GM21619 (cell line): ENCODE measurements at regions not wholly inside any gene's neighbourhood (a gene's known extent, or its start where the extent isn't known, plus 50 kb on each side); places are given as distances from the start of the nearest gene placed in this dataset.
"Not testable (repeated sequence)": the region's sequence is repeated elsewhere in the genome, so short reads cannot be mapped to it uniquely, and the experiment has no call there.

Source experiments
- ATAC-seq: cut with Tn5 transposase; IDR thresholded peaks from one replicate; pipeline ENCODE4 v1.9.1; 2021; ENCODE audit not compliant: unreplicated experiment

GRCh38 chr14:22266142-22266442 is 322.9 kb downstream of the DAD1 start:
- ATAC-seq: no peak

DNA sequence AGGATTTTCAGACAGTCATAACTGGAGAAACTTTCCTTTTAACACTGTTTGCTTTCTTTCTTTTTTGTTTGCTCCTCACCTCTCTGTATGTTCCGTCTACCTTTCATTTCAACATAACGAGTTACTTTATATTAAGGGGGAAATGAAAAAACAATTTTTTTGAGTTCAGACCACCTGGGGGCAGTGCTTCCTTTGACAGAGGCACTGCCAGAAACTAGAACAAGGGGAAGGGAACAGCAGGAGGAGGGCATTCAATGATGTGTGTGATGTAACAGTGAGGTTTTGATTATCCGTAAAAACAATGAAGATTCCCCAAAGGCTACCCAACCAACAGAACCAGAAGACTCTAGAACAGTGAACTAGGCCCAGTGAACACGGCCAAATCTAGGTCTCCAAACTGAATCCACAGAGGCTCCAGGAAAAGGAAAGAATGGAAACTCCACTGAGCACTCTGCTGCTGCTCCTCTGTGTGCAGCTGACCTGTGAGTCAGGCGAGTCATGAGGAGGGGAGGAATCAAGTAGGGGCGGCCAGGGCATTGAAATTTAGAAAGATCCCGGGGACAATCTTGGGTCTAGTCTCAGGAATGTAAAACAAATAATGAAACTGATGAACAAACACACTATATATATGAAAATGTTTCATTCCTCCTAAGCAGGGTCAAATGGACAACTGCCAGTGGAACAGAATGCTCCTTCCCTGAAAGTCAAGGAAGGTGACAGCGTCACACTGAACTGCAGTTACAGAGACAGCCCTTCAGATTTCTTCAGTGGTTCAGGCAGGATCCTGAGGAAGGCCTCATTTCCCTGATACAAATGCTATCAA is 323.5 kb downstream of the DAD1 start:
- ATAC-seq: no peak

- no peak for ATAC-seq
Observed at GRCh38 chr14:22264759-22265158, 324.3 kb downstream of the DAD1 start.

DNA sequence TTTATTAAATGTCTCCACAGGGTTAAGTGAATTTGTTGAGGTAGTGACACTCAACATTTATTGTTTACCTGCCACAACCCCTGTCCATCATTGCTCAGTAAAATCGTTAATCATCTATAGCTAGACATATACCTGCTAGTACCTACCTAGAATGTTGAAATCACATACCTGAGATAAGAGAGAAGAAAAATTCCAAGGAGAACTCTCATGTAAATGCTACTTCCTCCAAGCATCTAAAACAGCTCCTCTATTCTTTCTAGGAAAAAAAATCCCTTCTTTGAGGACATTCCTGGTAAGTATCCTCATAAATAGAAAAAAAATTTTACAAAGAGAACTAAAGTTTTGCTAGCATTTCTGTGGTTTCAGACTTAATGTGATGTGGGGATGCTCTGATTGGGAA is 325.1 kb downstream of the DAD1 start:
- ATAC-seq: no peak

- no peak for ATAC-seq
Observed at GRCh38 chr14:22262881-22263280, 326.1 kb downstream of the DAD1 start.

- ATAC-seq: no peak
Observed at GRCh38 chr14:22255017-22255950, 333.7 kb downstream of the DAD1 start.

- ATAC-seq: no peak
Observed at GRCh38 chr14:22252686-22253085, 336.3 kb downstream of the DAD1 start.

DNA sequence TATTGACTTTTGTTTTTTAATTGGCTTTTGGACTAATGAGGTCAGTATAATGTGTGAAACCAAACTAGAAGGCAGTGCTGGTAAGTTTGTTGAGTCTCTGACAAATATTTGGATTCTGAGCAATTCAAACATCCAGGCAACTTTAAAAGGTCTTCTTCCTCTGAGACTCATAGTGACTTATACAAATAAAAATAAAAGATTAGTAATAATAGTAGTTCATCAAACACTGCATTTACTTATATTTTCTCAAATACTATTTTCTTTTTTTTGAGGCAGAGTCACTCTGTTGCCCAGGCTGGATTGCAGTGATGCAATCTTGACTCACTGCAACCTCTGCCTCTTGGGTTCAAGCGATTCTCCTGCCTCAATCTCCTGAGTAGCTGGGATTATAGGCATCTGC is 337.9 kb downstream of the DAD1 start:
- no peak for ATAC-seq

DNA sequence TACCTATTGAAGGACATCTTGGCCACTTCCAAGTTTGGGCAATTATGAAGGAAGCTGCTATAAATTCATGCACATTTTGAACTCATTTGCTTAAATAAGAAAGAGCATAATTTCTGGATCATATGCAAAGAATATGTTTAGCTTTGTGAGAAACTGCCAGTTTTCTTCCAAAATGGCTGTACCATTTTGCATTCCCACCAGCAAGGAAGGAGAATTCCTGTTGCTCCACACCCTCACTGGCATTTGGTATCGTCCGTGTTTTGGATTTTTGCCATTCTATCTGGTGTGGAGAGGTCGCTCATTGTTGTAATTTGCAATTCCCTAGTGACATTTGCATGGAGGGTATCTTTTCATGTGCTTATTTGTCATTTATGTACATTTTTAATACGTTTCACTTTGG is 339.3 kb downstream of the DAD1 start:
- no peak for ATAC-seq

DNA sequence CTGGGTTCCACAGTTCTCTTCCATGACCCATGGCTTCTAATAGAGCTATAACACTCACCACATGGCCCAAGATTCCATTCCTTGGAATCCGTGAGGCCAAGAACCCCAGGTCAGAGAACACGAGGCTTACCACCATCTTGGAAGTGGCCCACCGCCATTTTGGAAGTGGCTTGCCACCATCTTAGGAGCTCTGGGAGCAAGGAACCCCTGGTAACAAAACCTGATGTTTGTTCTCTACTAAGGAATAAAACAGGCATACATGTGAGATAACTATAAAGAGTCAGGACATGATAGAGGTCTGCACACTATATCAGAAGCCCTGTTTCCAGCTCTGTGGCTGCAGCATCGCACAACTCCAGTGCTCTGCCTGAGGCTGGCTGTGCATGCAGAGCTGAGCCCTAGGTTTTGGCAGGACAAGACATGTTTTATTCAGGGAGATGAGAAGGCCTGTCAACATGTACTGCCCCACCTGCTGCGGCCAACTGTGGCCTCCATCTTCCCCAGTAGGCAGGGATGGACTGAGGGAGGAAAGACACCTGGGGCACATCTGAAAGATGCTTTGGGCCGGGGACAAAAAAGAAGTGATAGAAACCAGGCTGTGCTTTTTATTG is 344.9 kb downstream of the DAD1 start:
- no peak for ATAC-seq

DNA sequence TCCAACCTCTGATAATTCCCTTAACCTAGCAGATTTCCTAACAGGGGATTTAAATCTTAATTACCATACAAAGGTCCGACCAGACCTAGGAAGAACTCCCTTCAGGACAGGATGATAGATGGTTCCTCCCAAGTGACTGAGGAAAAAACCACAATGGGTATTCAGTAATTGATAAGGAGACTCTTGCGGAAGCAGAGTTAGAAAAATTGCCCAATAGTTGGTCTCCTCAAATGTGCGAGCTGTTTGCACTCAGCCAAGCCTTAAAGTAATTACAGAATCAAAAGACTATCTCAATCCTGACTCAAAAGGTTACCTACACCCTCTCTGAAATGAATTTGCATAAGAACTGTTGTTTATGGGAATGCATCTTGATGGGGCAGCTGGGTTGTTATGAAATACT is 350.7 kb downstream of the DAD1 start:
- not testable (repeated sequence) for ATAC-seq

DNA sequence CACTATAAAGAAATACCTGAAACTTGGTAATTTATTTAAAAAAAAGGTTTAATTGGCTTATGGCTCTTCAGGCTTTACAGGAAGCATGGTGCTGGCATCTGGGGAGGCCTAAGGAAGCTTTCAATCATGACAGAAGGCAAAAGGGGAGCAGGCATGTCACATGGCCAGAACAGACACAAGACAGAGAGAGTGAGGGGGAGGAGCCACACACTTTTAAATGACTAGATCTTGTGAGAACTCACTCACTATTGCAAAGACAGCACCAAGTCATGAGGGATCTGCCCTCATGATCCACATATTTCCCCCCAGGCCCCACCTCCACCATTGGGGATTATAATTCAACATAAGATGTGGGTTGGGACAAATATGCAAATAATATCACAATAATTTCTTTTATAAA is 355.6 kb downstream of the DAD1 start:
- ATAC-seq: no peak

GRCh38 chr14:22232933-22233332 is 356.1 kb downstream of the DAD1 start:
- no peak for ATAC-seq

DNA sequence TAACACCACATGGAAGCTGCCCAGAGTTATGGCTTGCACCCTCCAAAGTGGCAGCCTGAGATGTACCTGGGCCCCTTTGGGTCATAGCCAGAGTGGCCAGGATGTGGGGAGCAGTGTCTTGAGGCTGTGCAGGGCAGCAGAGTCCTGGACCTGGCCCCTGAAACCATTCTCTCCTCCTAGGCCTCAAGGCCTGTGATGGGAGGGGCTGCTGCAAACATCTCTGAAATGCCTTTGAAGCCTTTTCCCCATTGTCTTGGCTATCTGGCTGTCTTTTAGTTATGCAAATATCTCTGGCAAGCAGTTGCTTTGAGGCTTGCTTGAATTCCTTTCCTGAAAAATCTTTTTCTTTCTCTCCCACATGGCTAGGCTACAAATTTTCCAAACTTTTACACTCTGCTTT is 356.5 kb downstream of the DAD1 start:
- ATAC-seq: no peak

GRCh38 chr14:22231018-22231417 is 358.0 kb downstream of the DAD1 start:
- no peak for ATAC-seq

DNA sequence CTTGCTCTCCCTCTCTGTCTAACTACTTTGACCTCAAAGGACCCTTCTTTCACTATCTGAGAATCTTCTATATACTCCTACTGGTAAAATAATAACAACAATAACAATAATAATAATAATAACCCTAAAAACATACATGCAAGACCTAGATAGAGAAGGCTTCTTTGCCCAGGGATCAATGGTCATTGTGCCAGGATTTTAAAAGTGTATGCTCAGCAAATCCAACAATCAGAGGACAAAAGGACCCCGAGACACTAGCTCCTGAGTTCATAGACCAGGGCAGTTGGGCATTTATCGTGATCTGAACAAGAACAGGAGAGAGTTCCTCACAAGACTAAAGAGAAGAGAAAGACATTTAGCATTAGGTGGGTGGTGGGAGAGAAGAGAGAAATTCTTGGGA is 358.5 kb downstream of the DAD1 start:
- ATAC-seq: no peak

GRCh38 chr14:22227084-22227483 is 361.9 kb downstream of the DAD1 start:
- no peak for ATAC-seq

GRCh38 chr14:22226381-22226780 is 362.6 kb downstream of the DAD1 start:
- ATAC-seq: no peak

DNA sequence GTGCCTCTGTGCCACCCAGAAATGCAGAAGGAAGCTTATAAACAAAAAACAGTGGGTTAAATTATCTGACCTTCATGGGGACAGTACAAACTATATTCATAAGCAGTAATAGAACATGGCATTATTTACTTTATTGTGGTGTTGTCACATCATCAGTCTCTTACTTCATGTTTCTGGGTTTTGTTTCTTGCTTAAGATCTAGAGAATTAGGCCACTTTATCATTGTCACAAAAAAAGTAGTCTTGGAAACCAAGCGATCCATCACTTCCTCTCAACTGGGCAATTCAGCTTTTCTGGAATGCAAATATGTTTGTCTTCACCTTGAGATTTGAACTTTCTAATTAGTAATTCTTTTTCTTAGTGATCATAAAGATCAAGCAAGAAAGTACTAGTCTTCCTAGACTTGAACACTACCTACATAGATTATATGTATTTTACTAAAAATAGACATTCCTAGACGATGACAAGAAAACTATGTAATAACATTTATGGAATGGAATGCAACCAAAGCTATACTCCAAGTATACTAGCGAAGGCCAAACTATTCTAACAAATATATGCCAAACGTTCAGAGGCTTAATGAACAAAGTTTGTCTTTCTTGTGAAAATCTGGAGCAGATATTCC is 363.4 kb downstream of the DAD1 start:
- ATAC-seq: no peak

GRCh38 chr14:22221508-22221907 is 367.5 kb downstream of the DAD1 start:
- no peak for ATAC-seq

GRCh38 chr14:22220427-22220826 is 368.6 kb downstream of the DAD1 start:
- ATAC-seq: no peak
